Kidney (tissue), 13 donors: ENCODE measurements at regions not wholly inside any gene's neighbourhood (a gene's known extent, or its start where the extent isn't known, plus 50 kb on each side); places are given as distances from the start of the nearest gene placed in this dataset.

Experiments used
- DNase-seq, 5 donors: peaks; one replicate each; pipeline ENCODE4 v3.0.0-alpha.2; 2013 to 2020
- FAIRE-seq: peaks from 2 replicates; lab custom pipeline; 2012; peaks lifted over from hg19 to GRCh38; lab: Jason Lieb, UNC
- H3K27ac ChIP-seq, 2 donors: one replicate each; pipeline ENCODE4 v1.7.0; 2013; ENCODE audit warnings: low read depth in 2 of 2, low read length in 2 of 2, inconsistent platforms in 1 of 2
- H3K27me3 ChIP-seq: one replicate; pipeline ENCODE4 v1.7.1; 2013; ENCODE audit warnings: low read length, inconsistent platforms; ENCODE audit not compliant: control insufficient read depth, insufficient read depth
- H3K36me3 ChIP-seq, 3 donors: one replicate each; pipeline versions ENCODE4 v1.7.0 to v1.7.1; 2013; ENCODE audit warnings: low read length in 3 of 3, control low read depth in 1 of 3, inconsistent platforms in 1 of 3; ENCODE audit not compliant: insufficient read depth in 3 of 3, control insufficient read depth in 2 of 3
- H3K4me1 ChIP-seq, 3 donors: one replicate each; pipeline versions ENCODE4 v1.7.0 to v1.7.1; 2013; ENCODE audit warnings: low read length in 3 of 3, inconsistent platforms in 1 of 3, low read depth in 1 of 3; ENCODE audit not compliant: control insufficient read depth in 2 of 3, insufficient read depth in 2 of 3
- H3K4me3 ChIP-seq, 3 donors: one replicate each; pipeline versions ENCODE4 v1.7.0 to v1.8.1; 2013; ENCODE audit warnings: low read length in 3 of 3, control low read depth in 1 of 3, inconsistent platforms in 1 of 3
- H3K9ac ChIP-seq, 3 donors: one replicate each; pipeline versions ENCODE4 v1.7.0 to v1.7.1; 2013; ENCODE audit warnings: low read length in 3 of 3, control low read depth in 1 of 3, inconsistent platforms in 1 of 3
- H3K9me3 ChIP-seq, 3 donors: one replicate each; pipeline versions ENCODE4 v1.7.0 to v1.7.1; 2013; ENCODE audit warnings: low read length in 3 of 3, control low read depth in 1 of 3, inconsistent platforms in 1 of 3; ENCODE audit not compliant: control insufficient read depth in 2 of 3, insufficient read depth in 1 of 3
- intact Hi-C: fragments of 100-400 bp; cut with DNase I; formaldehyde crosslinking; loops from one replicate; pipeline ENCODE4 v1.11.1; 2022
- TF ChIP-seq, protein P1 (sequence below): IDR thresholded peaks from 3 replicates; pipeline ENCODE4 v1.5.1; 2012; ENCODE audit warnings: mild to moderate bottlenecking, moderate library complexity, borderline replicate concordance; ENCODE audit not compliant: insufficient read depth; ENCODE audit errors: extremely low read depth
- donor health status: control.
- donor health status: control.
- donor health status: control.
- donor health status: control.
- donor health status: control.
- donor health status: DM: yes; HTN: yes; CAD: no.
- donor health status: Normal renal cell carcinoma (clear cell type).

- DNase-seq (no peak), FAIRE-seq (no peak)
- Histone ChIP-seq H3K4me1 (no peaks in the 10 kb centered on the region), H3K27me3 (no peaks in the 10 kb centered on the region), H3K9me3 (no peaks in the 10 kb centered on the region), H3K36me3 (no peaks in the 10 kb centered on the region), H3K9ac (no peak overlapping the region), H3K4me3 (no peak overlapping the region), H3K27ac (no peak overlapping the region)
- TF ChIP-seq, protein P1, sequence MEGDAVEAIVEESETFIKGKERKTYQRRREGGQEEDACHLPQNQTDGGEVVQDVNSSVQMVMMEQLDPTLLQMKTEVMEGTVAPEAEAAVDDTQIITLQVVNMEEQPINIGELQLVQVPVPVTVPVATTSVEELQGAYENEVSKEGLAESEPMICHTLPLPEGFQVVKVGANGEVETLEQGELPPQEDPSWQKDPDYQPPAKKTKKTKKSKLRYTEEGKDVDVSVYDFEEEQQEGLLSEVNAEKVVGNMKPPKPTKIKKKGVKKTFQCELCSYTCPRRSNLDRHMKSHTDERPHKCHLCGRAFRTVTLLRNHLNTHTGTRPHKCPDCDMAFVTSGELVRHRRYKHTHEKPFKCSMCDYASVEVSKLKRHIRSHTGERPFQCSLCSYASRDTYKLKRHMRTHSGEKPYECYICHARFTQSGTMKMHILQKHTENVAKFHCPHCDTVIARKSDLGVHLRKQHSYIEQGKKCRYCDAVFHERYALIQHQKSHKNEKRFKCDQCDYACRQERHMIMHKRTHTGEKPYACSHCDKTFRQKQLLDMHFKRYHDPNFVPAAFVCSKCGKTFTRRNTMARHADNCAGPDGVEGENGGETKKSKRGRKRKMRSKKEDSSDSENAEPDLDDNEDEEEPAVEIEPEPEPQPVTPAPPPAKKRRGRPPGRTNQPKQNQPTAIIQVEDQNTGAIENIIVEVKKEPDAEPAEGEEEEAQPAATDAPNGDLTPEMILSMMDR, result no peak
- intact Hi-C loops, result no loop called here
These were observed 84.0 kb downstream of the MINAR1 start for GRCh38 chr15:79516155-79516554.

- TF ChIP-seq, protein P1, result no peak
- Histone ChIP-seq H3K4me1 (no peaks in the 10 kb centered on the region), H3K9ac (no peak overlapping the region), H3K4me3 (no peak overlapping the region), H3K36me3 (no peaks in the 10 kb centered on the region), H3K27me3 (no peaks in the 10 kb centered on the region), H3K27ac (no peak overlapping the region), H3K9me3 (no peaks in the 10 kb centered on the region)
- FAIRE-seq (no peak), DNase-seq (no peak)
- intact Hi-C loops, result no loop called here
These were observed 84.5 kb downstream of the MINAR1 start for GRCh38 chr15:79516646-79517045.

DNA sequence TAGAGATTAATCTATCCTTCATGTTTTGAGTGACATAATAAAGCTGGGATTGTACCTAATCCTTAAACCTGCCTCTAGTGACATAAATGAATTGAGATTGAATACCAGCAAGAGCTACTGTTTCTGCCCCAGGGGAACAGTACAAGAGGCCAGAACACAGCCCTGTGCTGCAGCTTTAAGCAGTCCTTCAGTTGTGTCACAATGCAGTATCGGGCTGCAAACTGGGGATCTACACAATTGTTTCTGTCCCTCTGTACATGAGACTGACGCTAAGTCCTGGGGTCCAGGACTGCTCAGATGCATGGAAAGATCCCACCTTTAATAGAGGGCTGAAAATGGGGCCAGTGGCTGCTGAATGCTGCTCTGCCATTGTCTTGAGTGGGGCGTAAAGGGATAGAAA is 87.5 kb downstream of the MINAR1 start:
- no peaks in the 10 kb centered on the region for H3K36me3 ChIP-seq
- intact Hi-C loops, result no loop called here
- DNase-seq (no peak), FAIRE-seq (no peak)
- H3K27me3 ChIP-seq, result no peaks in the 10 kb centered on the region
- TF ChIP-seq, protein P1, result no peak
- H3K9me3 ChIP-seq, result no peaks in the 10 kb centered on the region
- H3K9ac ChIP-seq, result no peak overlapping the region
- no peak overlapping the region for H3K4me3 ChIP-seq
- H3K4me1 ChIP-seq, result no peaks in the 10 kb centered on the region
- no peak overlapping the region for H3K27ac ChIP-seq

DNA sequence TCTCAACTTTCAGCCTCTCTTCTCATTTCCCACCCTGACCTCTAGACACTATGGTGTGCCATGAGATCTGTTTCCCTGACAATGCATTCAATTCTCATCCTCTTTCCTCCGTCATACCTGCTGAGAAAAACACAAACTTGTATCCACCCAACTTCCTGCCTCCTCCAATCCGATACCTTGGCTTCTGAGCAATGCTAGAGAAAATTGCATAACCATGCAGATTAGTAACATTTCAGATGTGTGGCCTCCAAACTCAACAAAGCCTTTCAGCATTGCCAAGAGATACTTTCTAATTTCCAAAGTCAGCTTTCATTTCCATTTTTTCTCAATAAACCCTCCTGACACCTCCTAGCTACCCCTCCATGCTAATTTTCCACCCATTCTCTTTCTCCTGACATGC is 88.5 kb downstream of the MINAR1 start:
- FAIRE-seq, result no peak
- H3K36me3 ChIP-seq, result no peaks in the 10 kb centered on the region
- intact Hi-C loops, result no loop called here

More for the DNA sequence above, 88.5 kb downstream of the MINAR1 start:
- no peak overlapping the region for H3K9ac ChIP-seq
- H3K9me3 ChIP-seq, result no peaks in the 10 kb centered on the region
- no peak overlapping the region for H3K27ac ChIP-seq
- H3K27me3 ChIP-seq, result no peaks in the 10 kb centered on the region
- no peak overlapping the region for H3K4me3 ChIP-seq
- TF ChIP-seq, protein P1, result no peak
- H3K4me1 ChIP-seq, result no peaks in the 10 kb centered on the region
- DNase-seq, result no peak
